ENCODE measurements at regions not wholly inside any gene's neighbourhood (a gene's known extent, or its start where the extent isn't known, plus 50 kb on each side); places are given as distances from the start of the nearest gene placed in this dataset.

DNA sequence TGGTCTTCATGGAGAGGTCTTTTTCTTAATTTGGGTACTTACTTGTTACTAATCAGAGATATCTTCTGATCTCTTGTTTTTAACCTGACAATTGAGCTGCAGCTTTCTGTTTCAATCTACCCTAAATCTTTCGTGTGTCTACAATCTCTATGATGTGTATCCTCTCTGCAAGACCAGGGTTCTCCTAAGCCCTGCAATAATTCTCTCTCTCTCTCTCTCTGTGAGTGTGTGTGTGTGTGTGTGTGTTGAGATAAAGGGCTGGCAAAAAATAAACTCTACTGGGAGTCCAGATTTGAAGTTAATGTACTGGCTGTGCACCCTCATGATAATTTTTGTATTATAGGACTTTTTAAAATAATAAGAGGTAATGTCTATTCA is 57.8 kb upstream of the FBXL7 start:
- ChIA-PET CTCF (ENCODE audit: low intra/inter-chr PET ratio) (no interaction called here), POLR2A (no interaction called here)
- ATAC-seq (no peak), FAIRE-seq (no peak), DNase-seq (ENCODE audit: extremely low read depth in 1 of 4, low spot score in 3 of 4) (no peak)
- H4K20me1 ChIP-seq (replicated peaks; ENCODE audit: control insufficient read depth, insufficient read depth, low read length), result no peaks in the 10 kb centered on the region
- no peak overlapping the region for H3K9ac ChIP-seq (ENCODE audit: insufficient read depth in 1 of 2, low read depth in 2 of 2, low read length in 2 of 2)
- no peak overlapping the region for H3K4me3 ChIP-seq
- no peak overlapping the region for H2AFZ ChIP-seq (ENCODE audit: low read depth, low read length)
- 0% methylated on average over 1 of the region's 1 CpG for WGBS (ENCODE audit: insufficient coverage, low coverage, missing lambda C conversion rate)
- in situ Hi-C loops (cut with MboI) (no loop called here), intact Hi-C loops (cut with micrococcal nuclease) (no loop called here)
- H3K9me1 ChIP-seq (ENCODE audit: control insufficient read depth, insufficient read depth, low read length), result no peaks in the 10 kb centered on the region
- BruUV-seq (replicated peaks), result no TSS peak
- H3K4me2 ChIP-seq (ENCODE audit: insufficient read depth, low read length), result no peak overlapping the region
- H3K36me3 ChIP-seq (ENCODE audit: control insufficient read depth, insufficient read depth, low read length), result no peaks in the 10 kb centered on the region
- H3K27ac ChIP-seq (ENCODE audit: extremely low read depth, low read depth, low read length), result no peak overlapping the region
- no peaks in the 10 kb centered on the region for H3K27me3 ChIP-seq (ENCODE audit: control insufficient read depth in 2 of 2, insufficient read depth in 2 of 2, low read length in 2 of 2)
- H3K4me1 ChIP-seq (replicated peaks in 1 of 2; ENCODE audit: control insufficient read depth in 2 of 2, insufficient read depth in 2 of 2, low read length in 2 of 2), result no peaks in the 10 kb centered on the region
- H3K9me3 ChIP-seq (replicated peaks; ENCODE audit: control insufficient read depth, insufficient read depth, low read depth, low read length), result no peaks in the 10 kb centered on the region
- H3K79me2 ChIP-seq (ENCODE audit: control insufficient read depth, insufficient read depth, low read length), result no peaks in the 10 kb centered on the region
- TF ChIP-seq MLX (CRISPR knock-in tag; conservative IDR thresholded peaks at IDR 0.05) (no peak), POLR3A (IDR thresholded peaks at IDR 0.05; ENCODE audit: borderline replicate concordance, extremely low read depth, insufficient read depth, insufficient read length) (no peak), MECOM (CRISPR knock-in tag; IDR thresholded peaks at IDR 0.05) (no peak), PML (IDR thresholded peaks at IDR 0.05; ENCODE audit: low read length) (no peak), REST (IDR thresholded peaks at IDR 0.05; ENCODE audit: borderline replicate concordance) (no peak), REST (CRISPR knock-in tag; IDR thresholded peaks at IDR 0.05; ENCODE audit: low read depth) (no peak), ELF2 (CRISPR knock-in tag; IDR thresholded peaks at IDR 0.05) (no peak), SLC30A9 (CRISPR knock-in tag; IDR thresholded peaks at IDR 0.05) (no peak), CCNT2 (IDR thresholded peaks at IDR 0.05; ENCODE audit: borderline replicate concordance, extremely low read depth, insufficient read length, low read depth, low read length) (no peak), ZNF224 (CRISPR knock-in tag; IDR thresholded peaks at IDR 0.05) (no peak), SP1 (CRISPR knock-in tag; IDR thresholded peaks at IDR 0.05) (no peak)
- TF ChIP-seq, protein P1, sequence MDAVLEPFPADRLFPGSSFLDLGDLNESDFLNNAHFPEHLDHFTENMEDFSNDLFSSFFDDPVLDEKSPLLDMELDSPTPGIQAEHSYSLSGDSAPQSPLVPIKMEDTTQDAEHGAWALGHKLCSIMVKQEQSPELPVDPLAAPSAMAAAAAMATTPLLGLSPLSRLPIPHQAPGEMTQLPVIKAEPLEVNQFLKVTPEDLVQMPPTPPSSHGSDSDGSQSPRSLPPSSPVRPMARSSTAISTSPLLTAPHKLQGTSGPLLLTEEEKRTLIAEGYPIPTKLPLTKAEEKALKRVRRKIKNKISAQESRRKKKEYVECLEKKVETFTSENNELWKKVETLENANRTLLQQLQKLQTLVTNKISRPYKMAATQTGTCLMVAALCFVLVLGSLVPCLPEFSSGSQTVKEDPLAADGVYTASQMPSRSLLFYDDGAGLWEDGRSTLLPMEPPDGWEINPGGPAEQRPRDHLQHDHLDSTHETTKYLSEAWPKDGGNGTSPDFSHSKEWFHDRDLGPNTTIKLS (IDR thresholded peaks at IDR 0.05; ENCODE audit: borderline replicate concordance, low read depth), result no peak
- TF ChIP-seq, protein P2, sequence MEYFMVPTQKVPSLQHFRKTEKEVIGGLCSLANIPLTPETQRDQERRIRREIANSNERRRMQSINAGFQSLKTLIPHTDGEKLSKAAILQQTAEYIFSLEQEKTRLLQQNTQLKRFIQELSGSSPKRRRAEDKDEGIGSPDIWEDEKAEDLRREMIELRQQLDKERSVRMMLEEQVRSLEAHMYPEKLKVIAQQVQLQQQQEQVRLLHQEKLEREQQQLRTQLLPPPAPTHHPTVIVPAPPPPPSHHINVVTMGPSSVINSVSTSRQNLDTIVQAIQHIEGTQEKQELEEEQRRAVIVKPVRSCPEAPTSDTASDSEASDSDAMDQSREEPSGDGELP (CRISPR knock-in tag; IDR thresholded peaks at IDR 0.05; ENCODE audit: borderline replicate concordance), result no peak

All from K562 (cell line).